ENCODE measurements at regions not wholly inside any gene's neighbourhood (a gene's known extent, or its start where the extent isn't known, plus 50 kb on each side); places are given as distances from the start of the nearest gene placed in this dataset.

DNA sequence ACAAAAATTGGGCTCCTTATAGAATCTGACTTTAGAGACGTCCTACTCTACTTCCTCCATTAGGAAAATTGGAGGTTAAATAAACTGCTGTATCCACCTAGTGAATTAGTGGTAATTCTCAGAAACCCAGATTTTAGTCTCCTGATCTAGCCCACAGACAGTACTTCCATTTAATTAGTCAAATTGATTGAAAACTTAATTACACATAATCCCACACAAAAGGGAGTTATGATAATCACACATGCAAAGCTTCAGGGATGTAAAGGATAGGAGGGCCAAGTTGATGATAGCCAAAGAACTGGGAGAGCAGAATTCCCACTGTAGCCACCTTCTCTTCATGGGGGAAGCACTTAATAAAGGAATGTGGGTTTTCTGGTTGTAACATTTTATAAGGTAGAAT is 471.9 kb downstream of the TMEM182 start:
- TF ChIP-seq, protein P1, sequence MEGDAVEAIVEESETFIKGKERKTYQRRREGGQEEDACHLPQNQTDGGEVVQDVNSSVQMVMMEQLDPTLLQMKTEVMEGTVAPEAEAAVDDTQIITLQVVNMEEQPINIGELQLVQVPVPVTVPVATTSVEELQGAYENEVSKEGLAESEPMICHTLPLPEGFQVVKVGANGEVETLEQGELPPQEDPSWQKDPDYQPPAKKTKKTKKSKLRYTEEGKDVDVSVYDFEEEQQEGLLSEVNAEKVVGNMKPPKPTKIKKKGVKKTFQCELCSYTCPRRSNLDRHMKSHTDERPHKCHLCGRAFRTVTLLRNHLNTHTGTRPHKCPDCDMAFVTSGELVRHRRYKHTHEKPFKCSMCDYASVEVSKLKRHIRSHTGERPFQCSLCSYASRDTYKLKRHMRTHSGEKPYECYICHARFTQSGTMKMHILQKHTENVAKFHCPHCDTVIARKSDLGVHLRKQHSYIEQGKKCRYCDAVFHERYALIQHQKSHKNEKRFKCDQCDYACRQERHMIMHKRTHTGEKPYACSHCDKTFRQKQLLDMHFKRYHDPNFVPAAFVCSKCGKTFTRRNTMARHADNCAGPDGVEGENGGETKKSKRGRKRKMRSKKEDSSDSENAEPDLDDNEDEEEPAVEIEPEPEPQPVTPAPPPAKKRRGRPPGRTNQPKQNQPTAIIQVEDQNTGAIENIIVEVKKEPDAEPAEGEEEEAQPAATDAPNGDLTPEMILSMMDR (IDR thresholded peaks at IDR 0.05; ENCODE audit: borderline replicate concordance, extremely low read depth, low read length, poor library complexity, severe bottlenecking), result no peak
- no peak for TF ChIP-seq EZH2 (IDR thresholded peaks at IDR 0.05; ENCODE audit: borderline replicate concordance, low read depth, low read length, severe bottlenecking)

All from DND-41 (cell line).